SK-N-MC (cell line): ENCODE measurements at regions not wholly inside any gene's neighbourhood (a gene's known extent, or its start where the extent isn't known, plus 50 kb on each side); places are given as distances from the start of the nearest gene placed in this dataset.

ENCODE experiments used
- DNase-seq: peaks from one replicate; pipeline ENCODE4 v3.0.0-alpha.2; 2011; ENCODE audit warnings: low read depth, low spot score
- H3K27ac ChIP-seq: fragments of 200-600 bp; sonication (generic); 2 replicates; pipeline ENCODE4 v1.5.1; 2016; ENCODE audit warnings: mixed run types
- H3K36me3 ChIP-seq: fragments of 200-600 bp; sonication (generic); 2 replicates; pipeline ENCODE4 v1.6.1; 2017; ENCODE audit warnings: antibody characterized with exemption, low read length, mixed read lengths; ENCODE audit not compliant: insufficient read depth
- H3K4me3 ChIP-seq: fragments of 200-600 bp; sonication (generic); 2 replicates; pipeline ENCODE4 v1.5.1; 2016
- H3K9ac ChIP-seq: fragments of 200-600 bp; sonication (generic); 2 replicates; pipeline ENCODE4 v1.8.0; 2017; ENCODE audit warnings: mixed run types, mixed read lengths; ENCODE audit not compliant: insufficient read length
- H3K9me3 ChIP-seq: fragments of 200-600 bp; sonication (generic); 2 replicates; pipeline ENCODE4 v1.6.1; 2017; ENCODE audit warnings: low read depth, mild to moderate bottlenecking, antibody characterized with exemption, low read length, moderate library complexity, mixed read lengths
- EZH2 ChIP-seq: fragments of 200-600 bp; sonication (generic); IDR thresholded peaks from one replicate; pipeline ENCODE4 v1.6.1; 2017; ENCODE audit warnings: antibody characterized with exemption
- FOXP2 ChIP-seq: optimal IDR thresholded peaks from 2 replicates; pipeline ENCODE3; 2011; ENCODE audit warnings: mild to moderate bottlenecking, moderate library complexity; ENCODE audit not compliant: insufficient read depth; ENCODE audit errors: extremely low read length, control extremely low read depth
- POLR2AphosphoS5 ChIP-seq: IDR thresholded peaks from 2 replicates; pipeline ENCODE4 v1.6.1; 2012; ENCODE audit warnings: mild to moderate bottlenecking, low read depth, low read length, borderline replicate concordance

- Histone ChIP-seq H3K4me3 (no peak overlapping the region), H3K9me3 (no peaks in the 10 kb centered on the region), H3K36me3 (no peaks in the 10 kb centered on the region), H3K27ac (no peak overlapping the region), H3K9ac (no peak overlapping the region)
- no peak for DNase-seq
- no peak for TF ChIP-seq FOXP2
- no peak for TF ChIP-seq POLR2AphosphoS5
- no peak for TF ChIP-seq EZH2
These were observed 631.8 kb downstream of the AJAP1 start for GRCh38 chr1:5286244-5286643.

GRCh38 chr1:5274527-5274926 lies 620.1 kb downstream of the AJAP1 start:
- TF ChIP-seq FOXP2, result no peak
- no peak for TF ChIP-seq EZH2
- TF ChIP-seq POLR2AphosphoS5, result no peak

GRCh38 chr1:5273280-5274003 lies 619.0 kb downstream of the AJAP1 start:
- no peak for DNase-seq
- Histone ChIP-seq H3K4me3 (no peak overlapping the region), H3K36me3 (no peaks in the 10 kb centered on the region), H3K9me3 (no peaks in the 10 kb centered on the region), H3K9ac (no peak overlapping the region), H3K27ac (no peak overlapping the region)
- no peak for TF ChIP-seq FOXP2
- TF ChIP-seq EZH2, result no peak
- no peak for TF ChIP-seq POLR2AphosphoS5

More at GRCh38 chr1:5274527-5274926, 620.1 kb downstream of the AJAP1 start:
- Histone ChIP-seq H3K27ac (no peak overlapping the region), H3K9ac (no peak overlapping the region), H3K9me3 (no peaks in the 10 kb centered on the region), H3K4me3 (no peak overlapping the region), H3K36me3 (no peaks in the 10 kb centered on the region)
- no peak for DNase-seq

- Histone ChIP-seq H3K4me3 (no peak overlapping the region), H3K9me3 (no peaks in the 10 kb centered on the region), H3K36me3 (no peaks in the 10 kb centered on the region), H3K9ac (no peak overlapping the region), H3K27ac (no peak overlapping the region)
- DNase-seq, result no peak
- TF ChIP-seq FOXP2 (no peak), EZH2 (no peak), POLR2AphosphoS5 (no peak)
These were observed 617.9 kb downstream of the AJAP1 start for GRCh38 chr1:5272325-5272724.

- Histone ChIP-seq H3K36me3 (no peaks in the 10 kb centered on the region), H3K9ac (no peak overlapping the region), H3K9me3 (no peaks in the 10 kb centered on the region), H3K4me3 (no peak overlapping the region), H3K27ac (no peak overlapping the region)
- TF ChIP-seq POLR2AphosphoS5, result no peak
- no peak for TF ChIP-seq EZH2
- no peak for TF ChIP-seq FOXP2
- no peak for DNase-seq
These were observed 616.9 kb downstream of the AJAP1 start for GRCh38 chr1:5271264-5271663.

GRCh38 chr1:5269901-5270300 lies 615.5 kb downstream of the AJAP1 start:
- Histone ChIP-seq H3K9me3 (no peaks in the 10 kb centered on the region), H3K36me3 (no peaks in the 10 kb centered on the region), H3K4me3 (no peak overlapping the region), H3K9ac (no peak overlapping the region), H3K27ac (no peak overlapping the region)
- no peak for TF ChIP-seq POLR2AphosphoS5
- TF ChIP-seq FOXP2, result no peak
- TF ChIP-seq EZH2, result no peak
- DNase-seq, result no peak

GRCh38 chr1:5267603-5268235 lies 613.3 kb downstream of the AJAP1 start:
- no peak for DNase-seq
- no peak for TF ChIP-seq EZH2
- no peak for TF ChIP-seq POLR2AphosphoS5
- no peak for TF ChIP-seq FOXP2
- Histone ChIP-seq H3K9me3 (no peaks in the 10 kb centered on the region), H3K27ac (no peak overlapping the region), H3K36me3 (no peaks in the 10 kb centered on the region), H3K9ac (no peak overlapping the region), H3K4me3 (no peak overlapping the region)

GRCh38 chr1:5265438-5266075 lies 611.1 kb downstream of the AJAP1 start:
- Histone ChIP-seq H3K9me3 (no peaks in the 10 kb centered on the region), H3K36me3 (no peaks in the 10 kb centered on the region), H3K9ac (no peak overlapping the region), H3K4me3 (no peak overlapping the region), H3K27ac (no peak overlapping the region)
- TF ChIP-seq POLR2AphosphoS5 (no peak), FOXP2 (no peak), EZH2 (no peak)
- no peak for DNase-seq
